GM12878 (cell line): ENCODE measurements at regions not wholly inside any gene's neighbourhood (a gene's known extent, or its start where the extent isn't known, plus 50 kb on each side); places are given as distances from the start of the nearest gene placed in this dataset.

Source experiments
- ATAC-seq: fragments of 200-7000 bp; cut with Tn5 transposase; 3 replicates; pipeline ENCODE4 v1.9.1; 2020; ENCODE audit warnings: mild to moderate bottlenecking, moderate library complexity
- BruUV-seq: library from RNA; stranded (reverse); fragments of 400-500 nt; replicated peaks from 2 replicates; lab custom pipeline; 2021; lab: Mats Ljungman, UMichigan
- CTCF ChIA-PET: fragments of 300-600 bp; sonication (Branson Sonifier 250); formaldehyde crosslinking; extraction: SDS; loops from one replicate; lab custom pipeline; 2021; ENCODE audit warnings: inconsistent platforms; lab: Yijun Ruan, JAX
- POLR2A ChIA-PET: fragments of 350-600 bp; formaldehyde crosslinking; extraction: SDS; loops from one replicate; lab custom pipeline; 2021; ENCODE audit warnings: inconsistent platforms; lab: Charles Lee
- RAD21 ChIA-PET: fragments of 300-600 bp; sonication (Branson Sonifier 250); formaldehyde crosslinking; loops from one replicate; lab custom pipeline; 2023; ENCODE audit warnings: antibody characterized with exemption; ENCODE audit not compliant: unreplicated experiment; lab: Charles Lee
- SMC1A ChIA-PET: fragments of 300-600 bp; sonication (Branson Sonifier 250); formaldehyde crosslinking; loops from one replicate; lab custom pipeline; 2023; ENCODE audit not compliant: unreplicated experiment, uncharacterized antibody; lab: Charles Lee
- DNase-seq: peaks from one replicate; pipeline ENCODE4 v3.0.0-alpha.2; 2011; ENCODE audit warnings: low read depth, low spot score
- FAIRE-seq: peaks from 3 replicates; lab custom pipeline; 2011; peaks lifted over from hg19 to GRCh38; lab: Jason Lieb, UNC
- H2AFZ ChIP-seq: 2 replicates; pipeline ENCODE4 v1.6.0; 2011; ENCODE audit warnings: low read depth, low read length, control low read depth; ENCODE audit not compliant: control insufficient read depth
- H3K27ac ChIP-seq: 2 replicates; pipeline ENCODE4 v1.5.1; 2011; ENCODE audit warnings: control low read depth; ENCODE audit not compliant: control insufficient read depth, insufficient read depth
- H3K27me3 ChIP-seq, 2 experiments: replicated peaks in 1 of 2; 2 replicates each; pipeline versions ENCODE4 v1.6.0 to v1.6.1; 2011; ENCODE audit warnings: low read length in 1 of 2; ENCODE audit not compliant: control insufficient read depth in 2 of 2, insufficient read depth in 2 of 2
- H3K36me3 ChIP-seq, 2 experiments: 2 replicates each; pipeline ENCODE4 v1.5.1; 2011; ENCODE audit warnings: low read length in 1 of 2; ENCODE audit not compliant: control insufficient read depth in 2 of 2, insufficient read depth in 2 of 2
- H3K4me1 ChIP-seq: 2 replicates; pipeline ENCODE4 v1.6.1; 2011; ENCODE audit warnings: mild to moderate bottlenecking, low read length, moderate library complexity, mixed read lengths; ENCODE audit not compliant: control insufficient read depth, insufficient read depth
- H3K4me2 ChIP-seq: 2 replicates; pipeline ENCODE4 v1.6.0; 2011; ENCODE audit warnings: control low read depth; ENCODE audit not compliant: control insufficient read depth, insufficient read depth
- H3K4me3 ChIP-seq: fragments of 200-600 bp; sonication (generic); 2 replicates; pipeline ENCODE4 v1.5.1; 2016
- H3K79me2 ChIP-seq: 2 replicates; pipeline ENCODE4 v1.6.0; 2011; ENCODE audit warnings: low read length; ENCODE audit not compliant: control insufficient read depth, insufficient read depth
- H3K9ac ChIP-seq: 2 replicates; pipeline ENCODE4 v1.8.0; 2011; ENCODE audit warnings: low read length, control low read depth, mixed read lengths; ENCODE audit not compliant: control insufficient read depth, insufficient read depth
- H3K9me3 ChIP-seq: replicated peaks from 3 replicates; pipeline ENCODE4 v1.5.1; 2011; ENCODE audit warnings: mild to moderate bottlenecking, low read length; ENCODE audit not compliant: control insufficient read depth, insufficient read depth
- H4K20me1 ChIP-seq: 2 replicates; pipeline ENCODE4 v1.6.0; 2011; ENCODE audit not compliant: control insufficient read depth, insufficient read depth
- BRCA1 ChIP-seq: IDR thresholded peaks from 2 replicates; pipeline ENCODE4 v1.6.1; 2011; ENCODE audit warnings: low read depth, low read length, improper control_type of control experiment
- KLF5 ChIP-seq: fragments of 450-650 bp; IDR thresholded peaks from 2 replicates; pipeline ENCODE4 v1.6.1; 2014; ENCODE audit warnings: mild to moderate bottlenecking; ENCODE audit not compliant: partially characterized antibody
- MXI1 ChIP-seq: fragments of 150-350 bp; IDR thresholded peaks from 2 replicates; pipeline ENCODE4 v1.6.1; 2011; ENCODE audit warnings: low read depth, mild to moderate bottlenecking, inconsistent platforms, low read length, improper control_type of control experiment
- NFIC ChIP-seq: IDR thresholded peaks from 2 replicates; pipeline ENCODE4 v1.6.1; 2012; ENCODE audit warnings: low read depth, mild to moderate bottlenecking, inconsistent platforms, low read length, moderate library complexity
- NRF1 ChIP-seq: conservative IDR thresholded peaks from 2 replicates; pipeline ENCODE4 v1.6.1; 2011; ENCODE audit warnings: mild to moderate bottlenecking, low read depth, low read length, improper control_type of control experiment
- PAX5 ChIP-seq: IDR thresholded peaks from 2 replicates; pipeline ENCODE4 v1.6.1; 2011; ENCODE audit warnings: low read depth, low read length, borderline replicate concordance
- TCF12 ChIP-seq: IDR thresholded peaks from 2 replicates; pipeline ENCODE4 v1.6.1; 2011; ENCODE audit warnings: low read depth, mild to moderate bottlenecking, low read length
- TCF3 ChIP-seq: IDR thresholded peaks from 2 replicates; pipeline ENCODE4 v1.6.1; 2012; ENCODE audit warnings: low read depth, mild to moderate bottlenecking, low read length, borderline replicate concordance; ENCODE audit not compliant: insufficient read depth
- WGBS: methylation state at CpG from one replicate; pipeline ENCODE4 v1.1.6; 2016; ENCODE audit warnings: low lambda C conversion rate; ENCODE audit not compliant: insufficient replicate concordance, insufficient coverage; ENCODE audit errors: missing lambda C conversion rate; 5-methylcytosine and 5-hydroxymethylcytosine counted together
- in situ Hi-C: fragments of 300-500 bp; cut with MboI; formaldehyde crosslinking; loops from 9 replicates; pipeline ENCODE4 v1.14.3; 2018; ENCODE audit warnings: mixed read lengths
- intact Hi-C: fragments of 100-400 bp; cut with micrococcal nuclease; formaldehyde crosslinking; loops from one replicate; pipeline ENCODE4 v1.14.2; 2022; ENCODE audit not compliant: unreplicated experiment
- TF ChIP-seq, protein P1 (sequence below): IDR thresholded peaks from 2 replicates; pipeline ENCODE4 v1.6.1; 2012; ENCODE audit warnings: improper control_type of control experiment, low read depth, low read length; ENCODE audit not compliant: insufficient replicate concordance
- TF ChIP-seq, protein P2 (sequence below): IDR thresholded peaks from 2 replicates; pipeline ENCODE4 v1.6.1; 2012; ENCODE audit warnings: low read depth, low read length, improper control_type of control experiment

DNA sequence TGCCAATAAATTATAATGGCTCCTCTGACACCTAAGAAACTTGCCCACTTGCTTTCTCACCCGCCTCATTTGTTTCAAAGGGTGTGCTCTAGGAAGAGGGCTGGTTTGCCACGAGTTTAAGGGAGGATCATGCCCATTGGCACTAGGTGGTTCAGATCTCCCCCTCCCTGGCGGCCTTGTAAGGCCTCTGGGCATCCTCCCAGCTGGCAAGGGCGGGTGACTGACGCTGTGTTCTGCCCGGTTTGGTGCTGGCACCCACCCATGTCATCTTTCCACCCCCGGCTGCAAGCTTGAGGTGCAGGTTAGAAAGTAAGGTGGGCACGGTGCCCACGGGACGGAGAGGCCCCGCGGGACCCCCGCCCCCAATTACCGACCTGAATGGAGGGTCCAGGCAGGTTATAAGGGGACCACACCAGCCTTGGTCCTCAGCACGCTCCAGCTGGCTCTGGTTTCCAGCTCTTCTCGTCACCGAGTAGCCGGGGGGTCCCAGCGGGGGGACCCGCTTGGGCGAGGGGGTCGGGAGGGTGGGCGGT is 90.4 kb downstream of the PTPRS start (continued):
- TF ChIP-seq, protein P1, sequence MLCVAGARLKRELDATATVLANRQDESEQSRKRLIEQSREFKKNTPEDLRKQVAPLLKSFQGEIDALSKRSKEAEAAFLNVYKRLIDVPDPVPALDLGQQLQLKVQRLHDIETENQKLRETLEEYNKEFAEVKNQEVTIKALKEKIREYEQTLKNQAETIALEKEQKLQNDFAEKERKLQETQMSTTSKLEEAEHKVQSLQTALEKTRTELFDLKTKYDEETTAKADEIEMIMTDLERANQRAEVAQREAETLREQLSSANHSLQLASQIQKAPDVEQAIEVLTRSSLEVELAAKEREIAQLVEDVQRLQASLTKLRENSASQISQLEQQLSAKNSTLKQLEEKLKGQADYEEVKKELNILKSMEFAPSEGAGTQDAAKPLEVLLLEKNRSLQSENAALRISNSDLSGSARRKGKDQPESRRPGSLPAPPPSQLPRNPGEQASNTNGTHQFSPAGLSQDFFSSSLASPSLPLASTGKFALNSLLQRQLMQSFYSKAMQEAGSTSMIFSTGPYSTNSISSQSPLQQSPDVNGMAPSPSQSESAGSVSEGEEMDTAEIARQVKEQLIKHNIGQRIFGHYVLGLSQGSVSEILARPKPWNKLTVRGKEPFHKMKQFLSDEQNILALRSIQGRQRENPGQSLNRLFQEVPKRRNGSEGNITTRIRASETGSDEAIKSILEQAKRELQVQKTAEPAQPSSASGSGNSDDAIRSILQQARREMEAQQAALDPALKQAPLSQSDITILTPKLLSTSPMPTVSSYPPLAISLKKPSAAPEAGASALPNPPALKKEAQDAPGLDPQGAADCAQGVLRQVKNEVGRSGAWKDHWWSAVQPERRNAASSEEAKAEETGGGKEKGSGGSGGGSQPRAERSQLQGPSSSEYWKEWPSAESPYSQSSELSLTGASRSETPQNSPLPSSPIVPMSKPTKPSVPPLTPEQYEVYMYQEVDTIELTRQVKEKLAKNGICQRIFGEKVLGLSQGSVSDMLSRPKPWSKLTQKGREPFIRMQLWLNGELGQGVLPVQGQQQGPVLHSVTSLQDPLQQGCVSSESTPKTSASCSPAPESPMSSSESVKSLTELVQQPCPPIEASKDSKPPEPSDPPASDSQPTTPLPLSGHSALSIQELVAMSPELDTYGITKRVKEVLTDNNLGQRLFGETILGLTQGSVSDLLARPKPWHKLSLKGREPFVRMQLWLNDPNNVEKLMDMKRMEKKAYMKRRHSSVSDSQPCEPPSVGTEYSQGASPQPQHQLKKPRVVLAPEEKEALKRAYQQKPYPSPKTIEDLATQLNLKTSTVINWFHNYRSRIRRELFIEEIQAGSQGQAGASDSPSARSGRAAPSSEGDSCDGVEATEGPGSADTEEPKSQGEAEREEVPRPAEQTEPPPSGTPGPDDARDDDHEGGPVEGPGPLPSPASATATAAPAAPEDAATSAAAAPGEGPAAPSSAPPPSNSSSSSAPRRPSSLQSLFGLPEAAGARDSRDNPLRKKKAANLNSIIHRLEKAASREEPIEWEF: no peak
- no peak for TF ChIP-seq BRCA1
- no peak for TF ChIP-seq KLF5
- TF ChIP-seq, protein P2, sequence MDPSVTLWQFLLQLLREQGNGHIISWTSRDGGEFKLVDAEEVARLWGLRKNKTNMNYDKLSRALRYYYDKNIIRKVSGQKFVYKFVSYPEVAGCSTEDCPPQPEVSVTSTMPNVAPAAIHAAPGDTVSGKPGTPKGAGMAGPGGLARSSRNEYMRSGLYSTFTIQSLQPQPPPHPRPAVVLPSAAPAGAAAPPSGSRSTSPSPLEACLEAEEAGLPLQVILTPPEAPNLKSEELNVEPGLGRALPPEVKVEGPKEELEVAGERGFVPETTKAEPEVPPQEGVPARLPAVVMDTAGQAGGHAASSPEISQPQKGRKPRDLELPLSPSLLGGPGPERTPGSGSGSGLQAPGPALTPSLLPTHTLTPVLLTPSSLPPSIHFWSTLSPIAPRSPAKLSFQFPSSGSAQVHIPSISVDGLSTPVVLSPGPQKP: no peak
- no peak for TF ChIP-seq TCF12
- TF ChIP-seq TCF3: no peak
- TF ChIP-seq, all 136 proteins: peak for 0

DNA sequence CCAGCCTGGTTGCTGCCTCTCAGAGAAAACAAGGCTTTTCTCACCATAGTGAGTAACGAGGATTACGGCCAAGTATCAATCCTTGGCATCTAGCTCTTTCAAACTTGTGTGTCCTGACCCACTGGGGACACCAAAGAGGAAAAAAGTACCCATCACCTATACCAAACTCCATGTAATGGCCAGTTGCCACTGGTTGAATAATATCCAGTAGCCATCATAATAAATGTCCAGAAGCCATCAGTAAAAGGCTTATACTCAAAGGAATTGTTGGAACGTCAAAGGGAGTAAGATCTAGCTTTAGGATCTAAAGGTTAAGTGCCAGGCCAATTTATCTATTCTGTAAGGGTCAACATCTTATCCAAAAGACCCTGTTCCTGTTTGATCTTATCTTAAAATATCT is 91.1 kb downstream of the PTPRS start:
- WGBS: 74% methylated on average over 3 of the region's 3 CpGs

More for the DNA sequence above, 91.1 kb downstream of the PTPRS start:
- ChIA-PET SMC1A (no interaction called here), RAD21 (no interaction called here), CTCF (no interaction called here)
- Histone ChIP-seq H3K9me3 (no peaks in the 10 kb centered on the region; the same call in 2 of the 3 replicates), H3K4me2 (no peak overlapping the region), H3K4me1 (no peaks in the 10 kb centered on the region), H3K9ac (no peak overlapping the region), H3K36me3 (no peaks in the 10 kb centered on the region), H2AFZ (no peak overlapping the region), H3K27ac (no peak overlapping the region)
- no TSS peak for BruUV-seq
- TF ChIP-seq MXI1 (no peak), PAX5 (no peak), NRF1 (no peak), NFIC (no peak)
- TF ChIP-seq, all 136 proteins: peak for 0
- POLR2A ChIA-PET: no interaction called here
- H3K27me3 ChIP-seq: no peaks in the 10 kb centered on the region
- intact Hi-C loops (no loop called here), in situ Hi-C loops (no loop called here)
- no peaks in the 10 kb centered on the region for H3K79me2 ChIP-seq
- H4K20me1 ChIP-seq: no peaks in the 10 kb centered on the region
- no peak for ATAC-seq
- no peak for FAIRE-seq
- DNase-seq: no peak
- no peak overlapping the region for H3K4me3 ChIP-seq
